SK-N-MC (cell line): ENCODE measurements at regions not wholly inside any gene's neighbourhood (a gene's known extent, or its start where the extent isn't known, plus 50 kb on each side); places are given as distances from the start of the nearest gene placed in this dataset.

Experiments used
- EZH2 ChIP-seq: fragments of 200-600 bp; sonication (generic); IDR thresholded peaks from one replicate; pipeline ENCODE4 v1.6.1; 2017; ENCODE audit warnings: antibody characterized with exemption
- FOXP2 ChIP-seq: optimal IDR thresholded peaks from 2 replicates; pipeline ENCODE3; 2011; ENCODE audit warnings: mild to moderate bottlenecking, moderate library complexity; ENCODE audit not compliant: insufficient read depth; ENCODE audit errors: extremely low read length, control extremely low read depth
- POLR2AphosphoS5 ChIP-seq: IDR thresholded peaks from 2 replicates; pipeline ENCODE4 v1.6.1; 2012; ENCODE audit warnings: mild to moderate bottlenecking, low read depth, low read length, borderline replicate concordance

GRCh38 chr1:175865041-175865766 is 121.8 kb upstream of the TNR start:
- TF ChIP-seq EZH2: no peak
- TF ChIP-seq POLR2AphosphoS5: no peak
- TF ChIP-seq FOXP2: no peak
